Vagina (tissue), 2 donors: ENCODE measurements at regions not wholly inside any gene's neighbourhood (a gene's known extent, or its start where the extent isn't known, plus 50 kb on each side); places are given as distances from the start of the nearest gene placed in this dataset.
"Not testable (repeated sequence)": the region's sequence is repeated elsewhere in the genome, so short reads cannot be mapped to it uniquely, and the experiment has no call there.

Experiments
- DNase-seq, 2 donors: peaks; one replicate each; pipeline ENCODE4 v3.0.0-alpha.2; 2017; ENCODE audit errors: extremely low spot score in 2 of 2
- H3K27ac ChIP-seq: fragments of 200-600 bp; sonication (generic); one replicate; pipeline ENCODE4 v1.5.1; 2019
- H3K27me3 ChIP-seq: fragments of 200-600 bp; sonication (generic); one replicate; pipeline ENCODE4 v1.5.1; 2019
- H3K36me3 ChIP-seq, 2 donors: fragments of 200-600 bp; sonication (generic); one replicate each; pipeline ENCODE4 v1.5.1; 2017 to 2019
- H3K4me1 ChIP-seq: fragments of 200-600 bp; sonication (generic); one replicate; pipeline ENCODE4 v1.5.1; 2019
- H3K4me3 ChIP-seq, 2 donors: fragments of 200-600 bp; sonication (generic); 1 replicate in 1 of 2; 2 replicates in 1 of 2; pipeline ENCODE4 v1.5.1; 2016 to 2019
- H3K9me3 ChIP-seq: fragments of 200-600 bp; sonication (generic); one replicate; pipeline ENCODE4 v1.5.1; 2019
- POLR2A ChIP-seq, 2 donors: fragments of 450-650 bp; IDR thresholded peaks; one replicate each; pipeline ENCODE4 v1.6.1; 2017; ENCODE audit warnings: antibody characterized with exemption in 2 of 2, mild to moderate bottlenecking in 2 of 2, moderate library complexity in 2 of 2
- POLR2AphosphoS5 ChIP-seq, 2 donors: sonication (generic); formaldehyde crosslinking; IDR thresholded peaks; one replicate each; pipeline ENCODE4 v1.9.0; 2017; ENCODE audit warnings: antibody characterized with exemption in 2 of 2, mild to moderate bottlenecking in 2 of 2, low read depth in 1 of 2; ENCODE audit not compliant: insufficient read depth in 1 of 2
- intact Hi-C: fragments of 100-400 bp; cut with DNase I; formaldehyde crosslinking; loops from one replicate; pipeline ENCODE4 v1.15.1; 2023
- TF ChIP-seq, protein P1 (sequence below), 3 experiments: fragments of 450-650 bp in 2 of 3; fragments of 200-600 bp in 1 of 3; sonication (generic) in 1 of 3; IDR thresholded peaks; one replicate each; pipeline ENCODE4 v1.5.1; 2017 to 2019; ENCODE audit warnings: antibody characterized with exemption in 3 of 3, mild to moderate bottlenecking in 2 of 3, moderate library complexity in 2 of 3

DNA sequence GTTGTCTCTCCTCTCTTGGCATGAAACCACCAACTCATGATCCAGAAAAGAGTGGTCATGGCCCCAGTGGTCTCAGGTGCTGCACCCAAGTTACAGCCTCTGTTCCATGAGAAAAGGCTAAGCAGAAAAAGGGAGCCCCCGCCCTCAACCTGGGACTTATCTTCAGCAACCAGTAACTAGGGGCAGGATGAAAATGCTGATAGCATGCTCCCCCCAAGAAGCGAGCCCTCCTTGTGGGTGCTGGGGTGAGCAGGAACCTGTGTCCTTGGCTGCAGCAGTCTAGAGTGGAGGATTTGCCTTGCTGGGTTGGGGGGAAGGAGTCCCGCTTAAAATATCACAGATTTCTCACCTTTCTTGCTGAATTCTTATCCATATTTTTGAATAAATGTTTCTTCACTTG, 490.0 kb downstream of the SUCLG1 start:
- H3K9me3 ChIP-seq = no peaks in the 10 kb centered on the region
- H3K27ac ChIP-seq = no peak overlapping the region
- H3K4me1 ChIP-seq = no peaks in the 10 kb centered on the region
- TF ChIP-seq, protein P1, sequence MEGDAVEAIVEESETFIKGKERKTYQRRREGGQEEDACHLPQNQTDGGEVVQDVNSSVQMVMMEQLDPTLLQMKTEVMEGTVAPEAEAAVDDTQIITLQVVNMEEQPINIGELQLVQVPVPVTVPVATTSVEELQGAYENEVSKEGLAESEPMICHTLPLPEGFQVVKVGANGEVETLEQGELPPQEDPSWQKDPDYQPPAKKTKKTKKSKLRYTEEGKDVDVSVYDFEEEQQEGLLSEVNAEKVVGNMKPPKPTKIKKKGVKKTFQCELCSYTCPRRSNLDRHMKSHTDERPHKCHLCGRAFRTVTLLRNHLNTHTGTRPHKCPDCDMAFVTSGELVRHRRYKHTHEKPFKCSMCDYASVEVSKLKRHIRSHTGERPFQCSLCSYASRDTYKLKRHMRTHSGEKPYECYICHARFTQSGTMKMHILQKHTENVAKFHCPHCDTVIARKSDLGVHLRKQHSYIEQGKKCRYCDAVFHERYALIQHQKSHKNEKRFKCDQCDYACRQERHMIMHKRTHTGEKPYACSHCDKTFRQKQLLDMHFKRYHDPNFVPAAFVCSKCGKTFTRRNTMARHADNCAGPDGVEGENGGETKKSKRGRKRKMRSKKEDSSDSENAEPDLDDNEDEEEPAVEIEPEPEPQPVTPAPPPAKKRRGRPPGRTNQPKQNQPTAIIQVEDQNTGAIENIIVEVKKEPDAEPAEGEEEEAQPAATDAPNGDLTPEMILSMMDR (IDR thresholded peaks at IDR 0.05) = no peak
- H3K36me3 ChIP-seq = no peaks in the 10 kb centered on the region
- intact Hi-C loops = no loop called here
- no peaks in the 10 kb centered on the region for H3K27me3 ChIP-seq
- H3K4me3 ChIP-seq = no peak overlapping the region
- no peak for DNase-seq

- H3K9me3 ChIP-seq = no peaks in the 10 kb centered on the region
- no peaks in the 10 kb centered on the region for H3K27me3 ChIP-seq
- TF ChIP-seq POLR2AphosphoS5 (IDR thresholded peaks at IDR 0.05; ENCODE audit: insufficient read depth in 1 of 2, low read depth in 1 of 2) (no peak), POLR2A (IDR thresholded peaks at IDR 0.05) (no peak)
- TF ChIP-seq, protein P1 (IDR thresholded peaks at IDR 0.05) = no peak
- DNase-seq = no peak
- no peak overlapping the region for H3K27ac ChIP-seq
- H3K36me3 ChIP-seq = no peaks in the 10 kb centered on the region
- intact Hi-C loops = no loop called here
- H3K4me3 ChIP-seq = no peak overlapping the region
- H3K4me1 ChIP-seq = no peaks in the 10 kb centered on the region
Measured at GRCh38 chr2:83967854-83968253, 491.2 kb downstream of the SUCLG1 start.

- DNase-seq, H3K4me3 ChIP-seq, H3K27ac ChIP-seq, H3K27me3 ChIP-seq, H3K36me3 ChIP-seq, H3K9me3 ChIP-seq, H3K4me1 ChIP-seq, intact Hi-C loops: not testable (repeated sequence)
Measured at GRCh38 chr2:83966946-83967345, 492.1 kb downstream of the SUCLG1 start.

DNA sequence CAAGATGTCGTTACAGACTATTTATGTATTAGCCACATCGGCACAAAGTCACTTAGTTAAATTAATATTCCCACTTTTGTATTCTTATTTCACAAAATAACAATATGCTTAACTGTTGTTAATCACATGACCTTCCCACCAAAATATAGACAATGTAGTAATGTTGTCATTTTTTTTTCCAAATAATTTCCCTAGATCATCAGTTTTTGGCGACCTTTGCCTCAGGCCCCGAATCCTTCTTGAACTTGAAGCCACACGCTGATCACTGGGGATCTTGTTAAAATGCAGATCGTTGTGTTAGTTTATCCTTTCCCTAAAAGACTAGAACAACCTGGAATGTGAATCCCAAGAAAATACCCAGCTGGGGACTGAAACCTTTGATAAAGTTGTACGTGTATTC, 497.6 kb downstream of the SUCLG1 start:
- no peaks in the 10 kb centered on the region for H3K36me3 ChIP-seq

DNA sequence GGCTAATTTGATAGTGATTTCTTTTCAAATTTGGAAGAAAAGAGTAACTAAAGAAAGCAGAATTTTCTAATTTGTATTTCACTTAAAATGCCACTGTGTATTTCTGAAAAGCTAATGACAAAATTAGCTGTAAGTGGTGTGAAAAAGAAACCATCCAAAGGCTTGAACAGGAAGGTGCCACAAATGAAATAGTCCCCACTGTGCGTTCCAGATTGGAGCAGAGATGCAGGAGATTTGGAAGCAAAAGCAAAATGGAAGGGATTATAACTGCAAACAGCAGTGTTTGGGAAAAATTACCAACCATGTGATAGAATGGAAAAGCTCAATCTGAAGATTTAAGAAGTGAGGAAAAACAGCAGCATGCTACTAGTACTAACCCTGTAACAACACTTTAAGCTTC, 498.7 kb downstream of the SUCLG1 start:
- no peaks in the 10 kb centered on the region for H3K27me3 ChIP-seq
- no peaks in the 10 kb centered on the region for H3K36me3 ChIP-seq
- H3K9me3 ChIP-seq = no peaks in the 10 kb centered on the region
- intact Hi-C loops = no loop called here
- TF ChIP-seq, protein P1 (IDR thresholded peaks at IDR 0.05) = no peak
- TF ChIP-seq POLR2AphosphoS5 (IDR thresholded peaks at IDR 0.05; ENCODE audit: insufficient read depth in 1 of 2, low read depth in 1 of 2) = no peak
- TF ChIP-seq POLR2A (IDR thresholded peaks at IDR 0.05) = no peak
- no peak overlapping the region for H3K4me3 ChIP-seq
- no peak overlapping the region for H3K27ac ChIP-seq
- no peak for DNase-seq
- no peaks in the 10 kb centered on the region for H3K4me1 ChIP-seq

More for the DNA sequence above, 497.6 kb downstream of the SUCLG1 start:
- H3K27me3 ChIP-seq = no peaks in the 10 kb centered on the region
- no peak overlapping the region for H3K4me3 ChIP-seq
- H3K9me3 ChIP-seq = no peaks in the 10 kb centered on the region
- H3K4me1 ChIP-seq = no peaks in the 10 kb centered on the region
- intact Hi-C loops = no loop called here
- no peak overlapping the region for H3K27ac ChIP-seq
- TF ChIP-seq, protein P1 (IDR thresholded peaks at IDR 0.05) = no peak
- TF ChIP-seq POLR2A (IDR thresholded peaks at IDR 0.05) = no peak
- no peak for TF ChIP-seq POLR2AphosphoS5 (IDR thresholded peaks at IDR 0.05; ENCODE audit: insufficient read depth in 1 of 2, low read depth in 1 of 2)
- DNase-seq = no peak

- no peaks in the 10 kb centered on the region for H3K27me3 ChIP-seq
- TF ChIP-seq, protein P1 (IDR thresholded peaks at IDR 0.05) = no peak
- no peak for TF ChIP-seq POLR2A (IDR thresholded peaks at IDR 0.05)
- TF ChIP-seq POLR2AphosphoS5 (IDR thresholded peaks at IDR 0.05; ENCODE audit: insufficient read depth in 1 of 2, low read depth in 1 of 2) = no peak
- no peak for DNase-seq
- H3K36me3 ChIP-seq = no peaks in the 10 kb centered on the region
- no peaks in the 10 kb centered on the region for H3K4me1 ChIP-seq
- no peaks in the 10 kb centered on the region for H3K9me3 ChIP-seq
- no peak overlapping the region for H3K4me3 ChIP-seq
- H3K27ac ChIP-seq = no peak overlapping the region
- intact Hi-C loops = no loop called here
Measured at GRCh38 chr2:83959266-83959665, 499.8 kb downstream of the SUCLG1 start.
